Thoracic aorta (tissue), 2 donors: ENCODE measurements at regions not wholly inside any gene's neighbourhood (a gene's known extent, or its start where the extent isn't known, plus 50 kb on each side); places are given as distances from the start of the nearest gene placed in this dataset.

ENCODE experiments used
- ATAC-seq: fragments of 150-250 bp; one replicate; pipeline ENCODE4 v1.8.0; 2017; ENCODE audit warnings: low read depth; ENCODE audit not compliant: insufficient number of reproducible peaks, low FRiP score
- DNase-seq: peaks from one replicate; pipeline ENCODE4 v3.0.0-alpha.2; 2020; ENCODE audit warnings: low spot score
- H3K27ac ChIP-seq, 2 donors: fragments of 200-600 bp; sonication (generic); 1 replicate in 1 of 2; 2 replicates in 1 of 2; pipeline ENCODE4 v1.5.1; 2016; ENCODE audit warnings: mild to moderate bottlenecking in 2 of 2, moderate library complexity in 2 of 2
- H3K27me3 ChIP-seq: fragments of 200-600 bp; sonication (generic); replicated peaks from 2 replicates; pipeline ENCODE4 v1.6.0; 2016; ENCODE audit warnings: mild to moderate bottlenecking; ENCODE audit not compliant: insufficient read depth
- H3K36me3 ChIP-seq: fragments of 200-600 bp; sonication (generic); one replicate; pipeline ENCODE4 v1.5.1; 2016
- H3K4me1 ChIP-seq, 2 donors: fragments of 200-600 bp; sonication (generic); 1 replicate in 1 of 2; 2 replicates in 1 of 2; pipeline versions ENCODE4 v1.5.1 to v1.6.0; 2016; ENCODE audit warnings: low read depth in 2 of 2, mild to moderate bottlenecking in 1 of 2; ENCODE audit not compliant: control insufficient read depth in 1 of 2
- H3K4me3 ChIP-seq: fragments of 200-600 bp; sonication (generic); 2 replicates; pipeline ENCODE4 v1.5.1; 2016; ENCODE audit warnings: mild to moderate bottlenecking
- H3K9me3 ChIP-seq: fragments of 200-600 bp; sonication (generic); 2 replicates; pipeline ENCODE4 v1.5.1; 2016
- CTCF ChIP-seq: fragments of 200-600 bp; sonication (generic); IDR thresholded peaks from one replicate; pipeline ENCODE4 v1.5.1; 2019; ENCODE audit warnings: antibody characterized with exemption

GRCh38 chr2:230644356-230644935 is 68.2 kb upstream of the CAB39 start:
- no peak for TF ChIP-seq CTCF
- Histone ChIP-seq H3K27ac (no peak overlapping the region), H3K4me3 (no peak overlapping the region), H3K4me1 (peaks cover 0 to 4% of the 10 kb centered on the region in 2 donors), H3K27me3 (no peaks in the 10 kb centered on the region), H3K36me3 (no peaks in the 10 kb centered on the region), H3K9me3 (no peaks in the 10 kb centered on the region)
- no peak for DNase-seq
- ATAC-seq: no peak

GRCh38 chr2:230648356-230648755 is 64.3 kb upstream of the CAB39 start:
- Histone ChIP-seq H3K27ac (no peak overlapping the region), H3K9me3 (no peaks in the 10 kb centered on the region), H3K27me3 (no peaks in the 10 kb centered on the region), H3K4me3 (no peak overlapping the region), H3K4me1 (peaks cover 0 to 4% of the 10 kb centered on the region in 2 donors), H3K36me3 (no peaks in the 10 kb centered on the region)
- no peak for TF ChIP-seq CTCF
- DNase-seq: no peak
- no peak for ATAC-seq

DNA sequence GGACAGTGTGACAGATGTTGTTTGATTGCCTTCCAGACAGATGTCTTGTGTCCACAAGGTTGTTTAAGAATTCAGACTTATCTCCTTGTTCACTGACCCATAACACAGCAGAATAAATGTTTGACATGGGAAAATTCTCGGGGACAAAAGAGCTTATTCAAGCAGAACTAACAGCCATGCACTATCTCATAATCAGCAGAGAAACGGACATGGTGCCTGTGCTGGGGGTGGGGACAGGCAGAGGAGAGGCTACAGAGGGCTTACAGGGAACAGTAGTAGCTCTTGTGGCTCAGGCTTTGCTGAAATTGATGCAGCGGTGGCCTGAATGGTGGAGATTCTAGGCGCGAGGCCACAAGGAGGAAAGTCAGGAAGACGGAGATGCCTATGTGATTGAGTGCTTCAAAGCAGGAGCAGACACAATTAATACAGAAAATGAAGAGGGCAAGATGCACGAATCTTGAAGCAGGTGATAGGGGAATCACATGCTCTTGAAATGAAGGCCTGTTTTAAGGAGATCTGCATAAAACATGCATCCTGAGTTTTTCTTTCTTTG is 62.0 kb upstream of the CAB39 start:
- TF ChIP-seq CTCF: no peak
- no peak for ATAC-seq

DNA sequence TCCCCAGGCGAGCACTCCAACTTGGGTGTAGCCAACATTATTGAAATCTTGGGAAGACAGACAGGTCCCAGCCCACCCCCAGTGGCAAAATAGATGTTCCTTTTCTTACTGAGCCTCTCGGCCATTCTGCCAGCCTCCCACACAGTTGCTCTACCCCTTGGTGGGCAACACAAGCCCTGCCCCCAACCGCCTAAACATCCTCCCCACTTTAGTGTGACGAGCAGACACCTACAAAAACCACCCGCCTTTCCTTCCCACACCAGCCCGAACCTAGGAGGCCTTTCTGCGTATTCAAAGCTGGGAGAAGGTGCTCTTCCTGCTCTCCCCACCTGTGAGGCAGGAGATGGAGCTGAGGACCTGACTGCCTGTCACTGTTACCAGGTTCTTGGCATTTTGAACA is 58.6 kb upstream of the CAB39 start:
- DNase-seq (no peak), ATAC-seq (no peak)
- Histone ChIP-seq H3K4me1 (no peaks in the 10 kb centered on the region), H3K27me3 (no peaks in the 10 kb centered on the region), H3K9me3 (no peaks in the 10 kb centered on the region), H3K36me3 (no peaks in the 10 kb centered on the region), H3K4me3 (no peak overlapping the region), H3K27ac (no peak overlapping the region)
- no peak for TF ChIP-seq CTCF

More for the DNA sequence above, 62.0 kb upstream of the CAB39 start:
- Histone ChIP-seq H3K9me3 (no peaks in the 10 kb centered on the region), H3K4me1 (no peaks in the 10 kb centered on the region), H3K27ac (no peak overlapping the region), H3K27me3 (no peaks in the 10 kb centered on the region), H3K36me3 (no peaks in the 10 kb centered on the region), H3K4me3 (no peak overlapping the region)
- no peak for DNase-seq

DNA sequence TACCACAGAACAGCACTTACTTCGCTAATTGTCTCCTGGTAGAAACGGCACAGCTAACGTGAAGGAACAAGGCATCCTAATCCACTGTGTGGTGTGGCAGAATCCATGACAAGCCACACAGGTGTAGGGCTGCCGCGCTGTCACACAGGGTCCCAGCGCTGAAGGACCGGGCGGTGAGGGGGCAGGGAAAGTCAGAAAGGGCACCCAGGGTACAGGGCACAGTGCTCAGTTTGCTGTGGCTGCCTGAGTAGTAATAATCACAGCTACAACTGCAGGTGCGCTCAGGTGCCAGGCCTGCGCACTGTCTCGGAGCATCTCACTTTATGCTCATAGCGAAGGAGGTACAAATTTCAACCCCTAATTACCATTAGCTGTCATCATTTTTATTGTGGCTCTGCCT is 55.2 kb upstream of the CAB39 start:
- H3K9me3 ChIP-seq: no peaks in the 10 kb centered on the region
- no peaks in the 10 kb centered on the region for H3K36me3 ChIP-seq
- TF ChIP-seq CTCF: no peak

More for the DNA sequence above, 55.2 kb upstream of the CAB39 start:
- H3K27me3 ChIP-seq: no peaks in the 10 kb centered on the region
- DNase-seq (no peak), ATAC-seq (no peak)
- H3K4me3 ChIP-seq: no peak overlapping the region
- H3K27ac ChIP-seq: no peak overlapping the region
- H3K4me1 ChIP-seq: no peaks in the 10 kb centered on the region
